Neural cell (in vitro differentiated cells): ENCODE measurements at regions not wholly inside any gene's neighbourhood (a gene's known extent, or its start where the extent isn't known, plus 50 kb on each side); places are given as distances from the start of the nearest gene placed in this dataset.

Experiments
- H2AFZ ChIP-seq: fragments of 200-600, 300-800 bp; sonication (generic), shearing (Covaris generic); 2 replicates; pipeline ENCODE4 v1.6.0; 2014; ENCODE audit warnings: low read depth, mild to moderate bottlenecking, antibody characterized with exemption, low read length, moderate library complexity
- H3F3A ChIP-seq: fragments of 200-600 bp; shearing (Covaris generic); 2 replicates; pipeline ENCODE4 v1.6.1; 2016; ENCODE audit warnings: mild to moderate bottlenecking, moderate library complexity, mixed read lengths, antibody characterized with exemption, low read length; ENCODE audit not compliant: insufficient read depth, poor library complexity, severe bottlenecking
- H3K27ac ChIP-seq: fragments of 200-600, 300-800 bp; sonication (generic), shearing (Covaris generic); 2 replicates; pipeline ENCODE4 v1.5.1; 2014; ENCODE audit warnings: mild to moderate bottlenecking, low read length, moderate library complexity
- H3K27me3 ChIP-seq: fragments of 300-800, 200-600 bp; sonication (generic), shearing (Covaris generic); 2 replicates; pipeline ENCODE4 v1.6.0; 2014; ENCODE audit warnings: mild to moderate bottlenecking, low read depth, low read length, moderate library complexity; ENCODE audit not compliant: insufficient read depth
- H3K36me3 ChIP-seq: fragments of 300-800, 200-600 bp; sonication (generic), shearing (Covaris generic); 2 replicates; pipeline ENCODE4 v1.5.1; 2014; ENCODE audit warnings: mild to moderate bottlenecking, antibody characterized with exemption, low read length, moderate library complexity; ENCODE audit not compliant: insufficient read depth
- H3K4me2 ChIP-seq: fragments of 300-800, 200-600 bp; sonication (generic), shearing (Covaris generic); 2 replicates; pipeline ENCODE4 v1.6.0; 2014; ENCODE audit warnings: mild to moderate bottlenecking, low read length
- H3K4me3 ChIP-seq: fragments of 300-800, 200-600 bp; sonication (generic), shearing (Covaris generic); 2 replicates; pipeline ENCODE4 v1.5.1; 2014; ENCODE audit warnings: mild to moderate bottlenecking, low read length, moderate library complexity
- H3K79me2 ChIP-seq: fragments of 200-600 bp; shearing (Covaris generic); replicated peaks from 2 replicates; pipeline ENCODE4 v1.6.0; 2014; ENCODE audit warnings: mild to moderate bottlenecking, low read length, moderate library complexity; ENCODE audit not compliant: insufficient read depth
- H3K9ac ChIP-seq: fragments of 300-800, 200-600 bp; sonication (generic), shearing (Covaris generic); 2 replicates; pipeline ENCODE4 v1.6.1; 2016; ENCODE audit warnings: mild to moderate bottlenecking, low read length, mixed read lengths
- H3K9me2 ChIP-seq: fragments of 200-600 bp; shearing (Covaris generic); 2 replicates; pipeline ENCODE4 v1.6.1; 2016; ENCODE audit warnings: mild to moderate bottlenecking, low read length, mixed read lengths; ENCODE audit not compliant: insufficient read depth
- H3K9me3 ChIP-seq: fragments of 200-600, 300-800 bp; sonication (generic), shearing (Covaris generic); 2 replicates; pipeline ENCODE4 v1.6.1; 2016; ENCODE audit warnings: mild to moderate bottlenecking, mixed run types, low read length, moderate library complexity, mixed read lengths
- H4K20me1 ChIP-seq: fragments of 200-600 bp; shearing (Covaris generic); 2 replicates; pipeline ENCODE4 v1.6.1; 2016; ENCODE audit warnings: mild to moderate bottlenecking, mixed run types; ENCODE audit not compliant: insufficient read depth
- CTCF ChIP-seq: fragments of 450-650 bp; IDR thresholded peaks from 2 replicates; pipeline ENCODE4 v1.5.1; 2014; ENCODE audit warnings: antibody characterized with exemption, mild to moderate bottlenecking, moderate library complexity; ENCODE audit not compliant: poor library complexity, severe bottlenecking
- EP300 ChIP-seq: fragments of 450-650 bp; conservative IDR thresholded peaks from 2 replicates; pipeline ENCODE4 v1.6.1; 2014; ENCODE audit warnings: antibody characterized with exemption, mild to moderate bottlenecking, moderate library complexity; ENCODE audit not compliant: poor library complexity, severe bottlenecking
- EZH2 ChIP-seq: fragments of 200-600, 300-800 bp; shearing (Covaris generic), sonication (generic); IDR thresholded peaks from 2 replicates; pipeline ENCODE4 v1.6.1; 2014; ENCODE audit warnings: antibody characterized with exemption, low read length, borderline replicate concordance, mild to moderate bottlenecking; ENCODE audit not compliant: insufficient read depth, poor library complexity, severe bottlenecking
- MXI1 ChIP-seq: fragments of 450-650 bp; conservative IDR thresholded peaks from 2 replicates; pipeline ENCODE4 v1.6.1; 2014; ENCODE audit warnings: antibody characterized with exemption, mild to moderate bottlenecking; ENCODE audit not compliant: poor library complexity, severe bottlenecking
- POLR2AphosphoS5 ChIP-seq: IDR thresholded peaks from 2 replicates; pipeline ENCODE4 v1.6.1; 2012
- RAD21 ChIP-seq: fragments of 450-650 bp; conservative IDR thresholded peaks from 2 replicates; pipeline ENCODE4 v1.6.1; 2014; ENCODE audit warnings: antibody characterized with exemption, mild to moderate bottlenecking, moderate library complexity
- REST ChIP-seq: IDR thresholded peaks from 2 replicates; pipeline ENCODE4 v1.6.1; 2012; ENCODE audit warnings: borderline replicate concordance
- SMC3 ChIP-seq: fragments of 450-650 bp; conservative IDR thresholded peaks from 2 replicates; pipeline ENCODE4 v1.6.1; 2014; ENCODE audit warnings: antibody characterized with exemption, mild to moderate bottlenecking, moderate library complexity; ENCODE audit not compliant: poor library complexity
- TAF1 ChIP-seq: IDR thresholded peaks from 2 replicates; pipeline ENCODE4 v1.6.1; 2012; ENCODE audit warnings: low read depth

- TF ChIP-seq SMC3 (no peak), EZH2 (no peak), REST (no peak), TAF1 (no peak), RAD21 (no peak), POLR2AphosphoS5 (no peak)
- no peak overlapping the region for H3K9ac ChIP-seq
- no peaks in the 10 kb centered on the region for H3K9me3 ChIP-seq
- no peaks in the 10 kb centered on the region for H3K27me3 ChIP-seq
- no peaks in the 10 kb centered on the region for H4K20me1 ChIP-seq
- no peak overlapping the region for H3K4me2 ChIP-seq
- H3F3A ChIP-seq = no peaks in the 10 kb centered on the region
- no peaks in the 10 kb centered on the region for H3K9me2 ChIP-seq
- no peaks in the 10 kb centered on the region for H3K36me3 ChIP-seq
- no peaks in the 10 kb centered on the region for H3K79me2 ChIP-seq
- H3K27ac ChIP-seq = no peak overlapping the region
- H3K4me3 ChIP-seq = no peak overlapping the region
- H2AFZ ChIP-seq = no peak overlapping the region
Observed at GRCh38 chr20:63061051-63061770, 54.4 kb upstream of the BHLHE23 start.

- H3F3A ChIP-seq = no peaks in the 10 kb centered on the region
- no peaks in the 10 kb centered on the region for H4K20me1 ChIP-seq
- no peak overlapping the region for H3K27ac ChIP-seq
- no peak overlapping the region for H3K4me3 ChIP-seq
- H3K9ac ChIP-seq = no peak overlapping the region
- no peaks in the 10 kb centered on the region for H3K79me2 ChIP-seq
- no peaks in the 10 kb centered on the region for H3K9me3 ChIP-seq
- H3K36me3 ChIP-seq = no peaks in the 10 kb centered on the region
- no peaks in the 10 kb centered on the region for H3K27me3 ChIP-seq
- H3K4me2 ChIP-seq = no peak overlapping the region
- no peak overlapping the region for H2AFZ ChIP-seq
- H3K9me2 ChIP-seq = no peaks in the 10 kb centered on the region
- TF ChIP-seq REST (no peak), RAD21 (no peak), CTCF (no peak), POLR2AphosphoS5 (no peak), MXI1 (no peak), EZH2 (no peak), EP300 (no peak), SMC3 (no peak), TAF1 (no peak)
Observed at GRCh38 chr20:63060057-63060991, 53.6 kb upstream of the BHLHE23 start.
